SK-N-DZ (cell line): ENCODE measurements at regions not wholly inside any gene's neighbourhood (a gene's known extent, or its start where the extent isn't known, plus 50 kb on each side); places are given as distances from the start of the nearest gene placed in this dataset.
"Not testable (repeated sequence)": the region's sequence is repeated elsewhere in the genome, so short reads cannot be mapped to it uniquely, and the experiment has no call there.

ENCODE experiments used
- DNase-seq: peaks from one replicate; pipeline ENCODE4 v3.0.0-alpha.2; 2015; ENCODE audit warnings: low spot score

DNA sequence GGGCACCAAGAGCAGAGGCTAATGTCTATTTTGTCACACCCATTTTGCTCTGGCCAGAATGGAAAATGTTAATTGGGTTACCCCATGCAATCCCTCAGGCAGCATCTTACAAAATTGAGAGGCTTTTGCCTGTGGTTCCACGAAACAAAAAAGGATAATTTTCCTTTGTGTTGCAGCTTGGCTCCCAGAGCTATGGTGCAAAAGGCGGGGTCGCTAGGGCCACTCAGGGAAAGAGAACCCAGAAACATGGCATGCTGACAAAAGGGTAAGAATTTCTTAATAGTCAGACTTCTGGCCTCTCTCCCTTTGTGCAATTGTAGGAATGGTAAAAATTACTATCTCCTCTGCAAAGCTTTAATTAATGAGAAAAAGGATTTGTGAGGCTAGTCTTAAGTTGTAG is 119.6 kb upstream of the BANK1 start:
- no peak for DNase-seq

DNA sequence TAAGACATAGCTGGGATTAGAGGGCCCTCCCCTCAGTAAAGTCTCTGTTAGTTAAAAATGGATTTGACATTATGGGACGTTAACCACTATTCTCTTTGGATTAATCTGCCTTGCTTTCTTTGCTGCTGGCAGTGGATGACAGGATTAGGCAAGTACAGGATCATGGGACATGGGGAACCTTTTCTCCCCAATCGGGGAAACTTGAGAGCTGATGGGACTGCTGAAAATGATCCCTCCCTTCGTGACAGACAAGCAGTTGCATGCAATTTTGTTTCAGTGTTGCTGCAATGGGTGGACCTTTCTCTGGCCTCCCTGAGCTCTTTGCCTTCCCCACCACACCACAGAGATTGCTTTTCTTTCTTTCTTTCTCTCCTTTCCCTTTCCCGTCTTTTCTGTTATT is 120.2 kb upstream of the BANK1 start:
- no peak for DNase-seq

DNA sequence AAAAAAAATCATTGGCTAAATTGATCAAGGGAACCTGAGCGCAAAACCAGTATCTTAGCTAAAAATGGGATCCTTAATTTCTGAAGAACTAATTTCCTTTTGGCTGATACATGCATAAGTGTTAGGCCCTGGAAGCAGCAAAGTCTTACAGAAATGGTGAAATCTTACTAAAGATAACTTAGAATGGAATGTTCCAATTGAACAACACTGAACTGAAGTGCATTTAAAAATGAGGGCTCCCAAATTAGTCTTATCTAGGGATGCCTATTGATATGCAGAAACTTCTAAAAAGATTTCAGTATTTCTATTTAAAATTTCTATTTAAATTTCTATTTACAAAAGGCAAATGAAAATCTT is 120.7 kb upstream of the BANK1 start:
- no peak for DNase-seq

GRCh38 chr4:101669138-101669831 is 121.2 kb upstream of the BANK1 start:
- DNase-seq, result no peak

DNA sequence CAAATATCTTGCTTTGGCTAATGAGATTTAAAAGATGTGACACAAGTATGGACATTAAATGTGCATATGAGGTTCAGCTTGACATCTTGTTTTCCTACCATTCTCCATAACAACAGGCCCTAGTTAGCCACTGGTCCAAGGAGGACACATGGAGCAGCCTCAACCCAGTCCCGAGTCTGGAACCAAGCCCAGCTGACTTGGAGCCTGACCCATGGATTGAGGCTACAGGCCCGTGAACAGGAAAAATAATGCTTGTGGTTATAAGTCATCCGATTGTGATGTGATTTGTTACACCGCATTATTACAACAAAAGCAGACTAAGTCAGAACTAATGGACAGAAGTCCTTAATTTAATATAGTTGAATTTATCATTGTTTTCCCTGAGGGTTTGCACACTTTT is 123.2 kb upstream of the BANK1 start:
- no peak for DNase-seq

GRCh38 chr4:101660607-101661006 is 129.9 kb upstream of the BANK1 start:
- DNase-seq, result no peak

DNA sequence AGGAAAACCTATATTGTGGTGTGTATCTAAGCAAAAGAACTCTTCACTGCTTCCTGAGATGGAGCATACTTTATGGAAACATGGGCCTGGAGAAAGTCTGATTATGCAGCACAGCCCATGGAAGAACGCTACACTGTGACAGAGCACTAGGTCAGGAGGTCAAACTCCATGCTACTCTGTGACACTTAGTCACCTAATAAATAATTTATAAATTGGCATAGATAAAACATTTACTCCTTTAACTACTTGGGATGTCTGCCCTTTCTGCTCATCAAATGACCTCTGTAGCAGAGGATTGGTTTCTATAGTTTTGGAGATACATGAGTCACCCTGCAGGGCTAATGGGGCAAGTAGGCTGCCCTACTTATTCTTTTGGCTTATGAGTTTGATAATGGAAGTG is 134.7 kb upstream of the BANK1 start:
- no peak for DNase-seq

DNA sequence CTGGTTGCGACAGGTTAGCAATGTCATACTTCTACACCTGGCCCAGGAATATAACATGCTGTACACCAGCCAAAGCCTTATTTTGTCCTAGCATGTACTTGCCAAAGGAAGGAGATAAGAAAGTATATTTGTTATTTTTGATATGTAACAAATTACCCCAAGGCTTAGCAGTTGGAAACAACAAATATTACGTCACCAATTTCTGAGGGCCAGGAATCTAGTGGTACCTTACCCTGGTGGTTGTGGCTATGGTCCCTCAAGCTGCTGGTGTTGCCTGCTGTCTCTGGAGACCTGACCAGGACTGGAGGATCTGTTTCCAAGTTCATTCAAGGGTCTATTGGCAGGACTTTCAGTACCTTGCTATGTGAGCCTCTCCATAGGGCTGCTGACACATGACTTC is 135.5 kb upstream of the BANK1 start:
- DNase-seq, result no peak

- no peak for DNase-seq
These were observed 138.8 kb upstream of the BANK1 start for GRCh38 chr4:101651778-101652177.

- DNase-seq, result no peak
These were observed 140.6 kb upstream of the BANK1 start for GRCh38 chr4:101649790-101650515.

GRCh38 chr4:101647710-101648034 is 142.9 kb upstream of the BANK1 start:
- DNase-seq, result no peak

DNA sequence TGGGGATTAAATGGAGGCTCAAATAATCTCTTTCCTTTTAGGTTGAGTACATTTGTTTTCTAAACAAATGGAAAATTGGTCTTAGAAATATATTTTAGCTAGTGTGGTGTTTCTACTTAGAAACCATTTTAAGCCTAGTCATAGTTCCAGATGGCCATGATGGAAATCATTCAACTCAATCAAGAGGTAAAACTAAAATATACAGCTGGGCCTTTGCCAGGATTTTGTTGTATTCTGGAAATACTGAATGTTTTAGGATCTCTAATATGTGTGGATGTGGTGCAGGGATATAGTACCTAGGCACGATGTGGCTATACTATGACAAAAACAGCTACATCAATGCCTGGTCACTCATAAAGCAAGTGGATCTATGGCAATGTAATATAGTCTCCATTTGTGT is 146.0 kb upstream of the BANK1 start:
- DNase-seq, result no peak

GRCh38 chr4:101643186-101643837 is 147.2 kb upstream of the BANK1 start:
- no peak for DNase-seq

- not testable (repeated sequence) for DNase-seq
These were observed 157.8 kb upstream of the BANK1 start for GRCh38 chr4:101632766-101633165.

- no peak for DNase-seq
These were observed 160.1 kb upstream of the BANK1 start for GRCh38 chr4:101630319-101630986.

DNA sequence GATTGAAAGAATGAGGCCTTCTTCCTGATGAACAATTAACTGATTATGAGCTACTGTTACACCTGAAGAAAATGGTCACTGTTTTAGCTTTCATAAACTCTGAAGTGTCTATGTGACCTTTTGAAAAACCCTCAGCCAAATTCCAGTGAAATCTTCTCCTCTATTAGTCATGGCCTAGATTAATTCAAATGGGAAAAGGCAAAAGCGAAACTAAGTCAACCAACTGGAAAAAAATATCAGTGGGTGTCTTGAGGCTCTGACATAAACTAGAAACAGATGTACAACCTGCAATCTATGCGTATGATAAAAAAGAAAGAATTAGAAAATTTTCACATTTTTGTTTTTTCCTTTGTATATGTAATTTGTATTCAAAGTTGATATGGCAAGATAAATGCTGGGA is 169.4 kb upstream of the BANK1 start:
- no peak for DNase-seq

DNA sequence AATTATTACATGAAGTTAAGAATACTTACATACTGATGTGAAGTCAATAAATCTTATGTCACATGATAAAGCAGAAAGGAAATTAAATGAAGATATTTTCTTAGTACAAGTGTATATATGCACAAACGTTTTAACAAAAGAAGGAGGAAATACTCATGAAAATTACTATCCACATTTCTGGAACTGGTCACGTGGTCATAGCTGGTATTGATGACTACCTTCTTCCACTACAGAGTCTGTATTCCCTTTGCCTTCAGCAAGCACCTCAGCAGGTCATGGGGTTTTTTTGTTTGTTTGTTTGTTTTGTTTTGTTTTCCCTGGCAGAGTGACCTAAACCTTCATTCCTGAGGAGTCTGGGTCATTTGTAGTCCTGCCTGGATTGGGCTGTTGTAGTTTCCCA is 174.9 kb upstream of the BANK1 start:
- no peak for DNase-seq

GRCh38 chr4:101606989-101607388 is 183.5 kb upstream of the BANK1 start:
- DNase-seq, result not testable (repeated sequence)

DNA sequence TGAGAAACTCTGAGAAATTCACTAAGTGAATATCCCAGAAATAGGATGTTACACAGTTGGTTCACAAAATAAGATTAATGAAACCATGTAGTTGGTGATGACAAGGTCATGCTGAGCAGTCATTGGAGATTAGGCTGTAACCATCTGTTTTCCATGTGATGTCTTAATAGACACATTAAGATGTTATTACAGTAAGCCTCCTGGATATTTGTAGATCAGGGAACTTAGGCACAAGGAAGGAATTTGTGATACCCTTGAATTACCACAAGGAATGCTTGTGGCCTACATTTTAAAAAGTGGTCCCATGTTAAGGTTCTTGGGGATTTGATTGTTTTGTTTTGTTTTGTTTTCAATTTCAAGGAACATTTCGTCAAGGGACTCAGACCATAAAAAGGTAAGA is 185.6 kb upstream of the BANK1 start:
- DNase-seq, result no peak

DNA sequence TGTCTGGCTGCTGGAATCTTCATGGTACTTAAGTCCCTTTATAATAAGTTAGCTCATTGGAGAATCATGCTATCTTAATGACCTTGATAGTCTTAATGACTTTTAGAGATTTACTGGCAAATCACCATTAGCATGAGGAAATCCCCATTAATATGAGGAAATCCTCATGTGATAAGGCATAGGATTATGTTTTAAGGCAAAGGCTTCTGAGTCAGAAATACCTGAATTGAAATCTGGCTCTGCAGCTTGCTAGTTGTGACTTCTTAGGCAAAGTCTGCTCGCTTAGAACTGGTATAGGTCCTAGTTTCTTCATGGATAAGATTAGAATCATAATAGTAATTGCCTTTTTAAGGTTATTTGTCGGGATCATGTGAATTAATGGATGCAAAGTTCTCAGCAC is 190.2 kb upstream of the BANK1 start:
- DNase-seq, result no peak

GRCh38 chr4:101599620-101600019 is 190.9 kb upstream of the BANK1 start:
- no peak for DNase-seq

DNA sequence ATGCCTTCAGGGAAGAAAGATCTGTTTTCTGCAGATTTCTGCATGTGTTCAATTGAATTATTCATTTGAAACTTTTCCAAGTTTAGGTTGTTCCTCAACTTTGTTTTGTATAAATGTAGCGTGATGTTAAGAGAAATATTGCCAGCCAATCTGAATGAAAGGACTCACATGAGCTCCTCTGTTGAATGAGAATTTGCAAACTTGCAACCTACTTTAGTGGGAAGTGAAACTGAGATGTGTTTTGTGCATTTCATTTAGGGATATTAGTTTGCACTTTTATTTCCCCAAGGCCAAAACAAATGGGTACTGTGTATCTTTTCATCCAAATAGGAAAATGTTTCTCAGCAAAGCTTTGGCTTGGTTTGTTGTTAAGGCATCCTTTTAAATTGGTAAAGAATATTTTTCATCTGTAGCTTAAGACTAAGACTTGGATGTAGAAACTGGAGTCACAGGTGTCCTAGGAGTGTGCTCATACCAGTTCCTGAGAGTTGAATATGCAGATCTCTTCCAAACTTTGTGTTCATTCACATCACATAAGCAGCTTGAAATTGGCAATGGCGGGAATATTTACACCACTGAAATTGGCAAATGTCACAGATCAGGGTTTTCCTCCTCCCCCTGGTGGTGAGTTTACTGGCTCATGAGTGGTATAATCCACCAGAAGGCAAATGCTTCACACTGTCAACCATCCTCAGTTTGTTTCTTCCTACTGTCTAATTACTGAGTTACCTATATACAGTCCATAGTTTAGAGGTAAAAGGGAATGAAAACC is 193.6 kb upstream of the BANK1 start:
- DNase-seq, result no peak
